Fibroblast of skin of abdomen (primary cell): ENCODE measurements at regions not wholly inside any gene's neighbourhood (a gene's known extent, or its start where the extent isn't known, plus 50 kb on each side); places are given as distances from the start of the nearest gene placed in this dataset.

Source experiments
- DNase-seq: peaks from one replicate; pipeline ENCODE4 v3.0.0-alpha.2; 2013

DNA sequence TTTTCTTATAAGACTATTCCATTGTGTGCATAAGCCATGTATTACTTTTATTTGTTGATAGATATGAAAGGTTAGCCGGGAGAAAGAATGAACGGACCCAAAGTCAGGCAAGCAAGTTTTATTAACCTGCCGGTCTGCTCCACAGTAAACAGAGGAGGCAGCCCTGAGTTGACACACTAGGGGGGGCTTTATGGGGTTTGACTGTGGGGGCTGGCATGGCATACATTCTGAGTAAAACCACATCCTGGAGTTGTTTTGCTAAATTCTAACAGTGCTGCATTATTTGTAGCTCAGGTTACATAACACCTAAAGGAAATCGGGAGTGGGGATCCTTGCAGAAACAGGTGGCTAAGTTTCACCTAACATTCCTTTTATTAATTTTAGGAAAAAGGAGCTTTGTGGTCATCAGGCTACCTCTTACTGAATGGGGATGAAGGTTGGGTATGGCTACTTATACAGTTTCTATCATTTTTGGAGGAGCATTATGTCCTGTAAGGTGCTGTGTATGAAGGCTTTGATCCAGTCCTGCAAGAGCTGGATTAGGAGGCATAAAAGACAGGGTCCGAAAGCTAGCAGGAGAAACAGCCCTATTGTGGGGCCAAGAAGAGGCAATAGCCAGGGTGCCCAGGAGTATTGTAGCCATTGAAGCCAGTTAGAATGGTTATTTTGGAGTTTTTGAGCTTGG lies 107.4 kb upstream of the USP9Y start:
- DNase-seq = no peak

DNA sequence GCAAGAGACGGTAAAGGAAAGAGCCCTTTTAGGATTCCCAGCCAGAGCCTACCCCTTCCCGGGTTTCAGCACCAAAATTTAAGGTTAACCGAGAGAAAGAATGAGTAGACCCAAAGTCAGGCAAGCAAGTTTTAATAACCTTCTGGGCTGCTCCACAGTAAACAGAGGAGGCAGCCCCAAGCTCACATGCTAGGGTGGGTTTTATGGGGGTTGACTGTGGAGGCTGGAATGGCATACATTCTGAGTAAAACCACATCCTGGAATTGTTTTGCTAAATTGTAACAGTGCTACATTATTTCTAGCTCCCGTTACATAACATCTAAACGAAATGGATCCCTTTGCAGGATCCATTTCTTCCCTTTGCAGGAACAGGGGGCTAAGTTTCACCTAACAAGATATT lies 102.2 kb upstream of the USP9Y start:
- DNase-seq = peak; percentile 44

DNA sequence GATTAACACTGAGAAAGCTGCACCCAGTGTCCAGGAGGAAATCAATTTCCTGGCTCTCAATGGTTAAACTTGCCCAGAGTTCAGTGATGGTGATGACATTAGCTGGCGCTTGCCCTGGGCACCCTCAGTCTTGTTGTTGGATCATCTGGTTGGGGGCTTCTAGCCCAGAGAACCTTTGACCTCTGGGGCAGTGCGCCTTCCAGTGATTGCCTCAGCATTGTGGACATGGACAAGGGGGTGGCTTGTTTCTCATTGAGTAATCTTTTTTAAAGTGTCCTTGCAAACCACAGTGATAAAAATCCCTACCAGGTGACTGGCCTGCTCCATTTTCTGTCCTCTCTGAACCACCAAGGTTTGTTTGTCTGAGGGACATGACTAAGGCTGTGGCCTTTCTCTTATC lies 95.6 kb upstream of the USP9Y start:
- no peak for DNase-seq

DNA sequence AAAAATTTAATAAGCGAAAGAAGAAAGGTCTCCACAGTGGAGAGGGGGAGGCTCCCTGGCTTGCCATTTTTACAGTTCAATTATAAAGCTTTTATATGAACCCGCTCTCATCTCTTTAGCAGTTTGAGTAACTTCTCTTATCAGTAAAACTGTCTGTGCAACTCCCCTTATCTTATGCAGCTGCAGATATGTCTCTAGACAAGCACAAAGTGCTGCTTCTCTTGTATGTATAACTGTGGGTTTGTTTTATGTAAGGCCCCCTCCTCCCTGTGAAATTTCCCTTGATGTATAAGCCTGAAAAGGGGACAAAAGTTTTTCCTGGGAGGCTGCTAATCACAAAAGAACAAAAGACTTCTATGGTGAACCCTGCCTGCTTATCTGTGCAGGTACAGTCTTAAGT lies 90.2 kb upstream of the USP9Y start:
- no peak for DNase-seq

DNA sequence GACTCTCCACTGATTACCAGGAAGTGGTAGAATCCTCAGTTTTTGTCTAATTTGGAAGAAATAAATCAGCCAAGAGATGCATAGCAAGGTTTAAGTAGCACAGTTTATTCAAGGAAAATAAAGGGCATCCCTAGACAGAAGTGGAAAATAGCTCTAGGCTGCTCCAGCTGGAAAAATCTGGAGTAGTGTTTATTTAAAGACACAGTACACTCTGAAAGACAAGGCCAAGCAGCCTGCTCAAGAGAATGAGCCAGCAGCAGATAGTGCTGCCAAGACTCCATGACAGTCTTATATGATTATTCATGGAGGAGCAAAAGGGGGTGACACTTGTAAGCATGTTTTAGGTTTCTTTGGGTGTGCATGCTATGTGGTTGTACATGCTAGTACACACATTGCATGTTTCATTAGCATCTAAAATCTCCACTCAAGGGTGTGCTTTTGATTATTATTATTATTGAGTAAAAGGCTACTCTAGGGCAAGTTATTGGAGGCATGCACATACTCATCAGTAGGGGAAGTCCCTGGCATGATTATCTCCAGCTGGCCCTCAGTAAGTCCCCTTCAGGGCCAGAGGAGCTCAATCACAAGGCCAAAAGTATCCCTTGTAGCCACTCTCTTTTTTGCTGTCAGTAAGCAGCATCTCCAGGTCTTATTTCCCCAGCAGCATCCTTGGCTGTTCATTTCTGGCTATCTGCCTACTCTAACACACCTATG lies 85.1 kb upstream of the USP9Y start:
- no peak for DNase-seq

DNA sequence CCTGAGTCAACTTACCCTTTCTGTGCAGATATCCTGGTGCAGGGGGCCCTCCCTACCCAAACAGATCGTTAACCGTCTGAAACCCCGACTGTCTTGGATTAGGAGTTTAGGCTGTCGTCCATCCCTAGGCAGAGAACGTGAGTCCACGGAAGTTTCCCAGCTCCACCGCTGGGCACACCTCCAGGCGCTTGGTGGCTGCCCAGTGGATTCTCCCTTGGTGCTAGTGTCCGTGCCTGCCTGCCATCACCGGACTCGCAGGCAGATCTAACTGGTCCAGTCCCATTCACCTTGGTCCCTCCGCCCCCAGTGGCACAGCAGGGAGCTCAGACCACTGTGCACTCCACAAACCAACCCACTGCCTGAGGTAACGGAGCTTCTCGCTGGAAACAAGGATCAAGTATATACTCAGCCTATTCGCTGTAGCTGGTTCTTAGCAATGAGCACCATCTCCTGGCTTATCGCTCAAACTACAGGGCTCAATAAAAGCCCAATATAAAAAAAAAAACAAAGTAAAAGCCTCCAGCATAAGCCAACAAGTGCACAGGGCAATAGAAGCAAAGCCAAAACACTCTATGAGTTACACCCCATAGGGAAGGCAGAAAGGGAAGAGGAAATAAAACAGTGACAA lies 79.5 kb upstream of the USP9Y start:
- DNase-seq = peak; percentile 53

DNA sequence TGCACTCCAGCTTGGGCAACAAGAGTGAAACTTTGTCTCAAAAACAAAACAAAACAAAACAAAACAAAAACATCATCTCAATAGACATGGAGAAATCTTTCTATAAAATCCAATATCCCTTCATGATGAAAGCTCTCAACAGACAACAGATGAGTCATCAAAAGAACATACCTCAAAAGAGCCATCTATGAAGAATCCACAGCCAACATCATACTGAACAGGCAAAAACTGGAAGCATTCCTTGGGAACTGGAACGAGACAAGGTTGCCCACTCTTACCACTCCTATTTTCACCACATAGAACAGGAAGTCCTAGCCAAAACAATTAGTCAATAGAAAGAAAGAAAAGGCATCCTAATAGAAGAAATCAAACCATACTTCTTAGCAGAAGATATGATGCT lies 77.8 kb upstream of the USP9Y start:
- peak; percentile 17 for DNase-seq

DNA sequence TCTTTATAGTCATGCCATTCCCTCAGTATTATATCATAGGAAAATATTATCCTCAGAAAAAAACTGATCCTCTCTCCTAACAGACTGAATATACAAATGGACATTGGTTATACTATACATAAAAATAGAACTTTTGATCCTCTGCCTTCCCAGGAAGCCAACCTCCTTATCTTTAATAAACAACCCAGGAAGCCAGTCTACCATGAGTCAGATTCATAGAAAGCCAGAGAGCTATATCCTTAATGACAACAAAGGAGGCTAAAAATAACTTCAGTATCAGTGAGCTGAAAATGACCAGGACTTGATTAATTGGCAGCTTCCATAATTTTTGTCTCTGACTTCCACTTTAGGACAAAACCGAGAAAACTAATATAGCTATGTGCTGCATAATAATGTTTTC lies 58.0 kb upstream of the USP9Y start:
- DNase-seq = no peak

DNA sequence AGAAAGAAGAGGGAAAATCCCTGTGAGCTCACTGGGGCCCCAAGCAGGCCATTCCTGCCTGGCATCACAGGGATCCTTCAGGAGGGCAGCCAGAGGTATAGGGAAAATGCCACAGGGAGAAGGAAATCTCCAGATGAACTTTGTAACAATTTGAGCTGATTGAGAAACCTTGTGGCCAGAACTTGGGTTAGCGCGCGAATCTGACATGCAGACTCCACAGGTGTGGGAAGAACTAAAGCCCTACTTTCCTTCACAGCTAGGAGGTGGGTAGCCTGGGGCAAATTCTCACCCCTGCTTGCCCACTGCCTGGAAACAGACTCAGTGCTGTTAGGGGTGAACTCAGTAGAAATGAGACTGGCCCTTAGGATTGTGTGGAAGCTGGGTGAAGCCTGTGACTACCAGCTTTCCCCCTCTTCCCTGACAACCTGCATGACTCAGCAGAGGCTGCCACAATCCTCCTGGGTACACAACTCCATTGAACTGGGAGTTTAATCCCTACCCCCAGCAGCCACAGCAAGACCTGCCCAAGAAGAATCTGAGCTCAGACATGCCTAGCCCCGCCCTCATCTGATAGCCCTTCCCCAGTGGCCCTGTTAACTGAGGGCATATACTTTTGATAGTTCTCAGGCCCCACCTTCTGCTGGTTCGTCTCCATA lies 57.2 kb upstream of the USP9Y start:
- peak; percentile 41 for DNase-seq

DNA sequence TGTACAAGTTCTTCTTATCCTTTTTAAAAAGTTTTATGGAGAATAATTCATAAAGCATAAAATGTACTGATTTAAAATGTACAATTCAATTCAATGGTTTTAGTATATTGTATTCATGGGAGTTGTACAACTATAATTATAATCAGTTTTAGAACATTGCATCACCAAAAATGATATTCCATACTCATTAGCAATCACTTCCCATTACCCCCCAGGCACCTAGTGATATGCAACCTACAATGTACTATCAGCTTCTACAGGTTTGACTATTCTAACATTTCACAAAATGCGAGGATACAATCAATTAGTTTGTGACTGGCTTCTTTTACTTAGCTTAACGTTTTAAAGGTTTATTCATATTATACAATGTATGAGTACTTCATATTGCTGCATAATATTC lies 49.9 kb upstream of the USP9Y start:
- DNase-seq = no peak
